IMR-90 (cell line): ENCODE measurements at regions not wholly inside any gene's neighbourhood (a gene's known extent, or its start where the extent isn't known, plus 50 kb on each side); places are given as distances from the start of the nearest gene placed in this dataset.

Experiments
- ATAC-seq: fragments of 200-7000 bp; cut with Tn5 transposase; 2 replicates; pipeline ENCODE4 v1.9.1; 2020; ENCODE audit warnings: low read depth, mild to moderate bottlenecking, moderate library complexity
- BruUV-seq: library from RNA; stranded (reverse); fragments of 400-500 nt; replicated peaks from 2 replicates; lab custom pipeline; 2021; lab: Mats Ljungman, UMichigan
- CTCF ChIA-PET: fragments of 300-600 bp; formaldehyde crosslinking; extraction: SDS; loops from one replicate; lab custom pipeline; 2021; ENCODE audit warnings: antibody characterized with exemption; lab: Yijun Ruan, JAX
- POLR2A ChIA-PET: fragments of 300-600 bp; sonication (Branson Sonifier 250); formaldehyde crosslinking; loops from one replicate; lab custom pipeline; 2022; ENCODE audit warnings: antibody characterized with exemption; ENCODE audit not compliant: unreplicated experiment; lab: Charles Lee
- DNase-seq: peaks from one replicate; pipeline ENCODE4 v3.0.0; 2013
- H2AFZ ChIP-seq: replicated peaks from 2 replicates; pipeline ENCODE3; 2013; ENCODE audit warnings: low read length, mild to moderate bottlenecking; ENCODE audit not compliant: poor library complexity
- H2AK5ac ChIP-seq: 2 replicates; pipeline ENCODE4 v1.6.1; 2013; ENCODE audit warnings: low read depth, low read length, inconsistent platforms
- H2AK9ac ChIP-seq: replicated peaks from 2 replicates; pipeline ENCODE3; 2013; ENCODE audit warnings: mild to moderate bottlenecking, low read depth, low read length, moderate library complexity; ENCODE audit not compliant: poor library complexity
- H2BK120ac ChIP-seq: 2 replicates; pipeline ENCODE4 v1.6.1; 2013; ENCODE audit warnings: low read depth, low read length, inconsistent platforms
- H2BK15ac ChIP-seq: 3 replicates; pipeline ENCODE4 v1.6.1; 2013; ENCODE audit warnings: low read depth, low read length, inconsistent platforms
- H2BK20ac ChIP-seq: 2 replicates; pipeline ENCODE4 v1.6.1; 2013; ENCODE audit warnings: low read depth, mild to moderate bottlenecking, inconsistent platforms, low read length, moderate library complexity
- H2BK5ac ChIP-seq: 2 replicates; pipeline ENCODE4 v1.6.1; 2013; ENCODE audit warnings: mild to moderate bottlenecking, low read depth, low read length, inconsistent platforms; ENCODE audit not compliant: poor library complexity, severe bottlenecking
- H3K14ac ChIP-seq: replicated peaks from 2 replicates; pipeline ENCODE4 v1.6.1; 2013; ENCODE audit warnings: low read depth, low read length, inconsistent platforms
- H3K18ac ChIP-seq: 2 replicates; pipeline ENCODE4 v1.6.1; 2013; ENCODE audit warnings: low read depth, low read length, control low read depth
- H3K23ac ChIP-seq: 2 replicates; pipeline ENCODE4 v1.6.1; 2013; ENCODE audit warnings: low read depth, low read length, inconsistent platforms
- H3K27ac ChIP-seq: 2 replicates; pipeline ENCODE4 v1.5.1; 2013; ENCODE audit warnings: mild to moderate bottlenecking, control low read depth, low read length; ENCODE audit not compliant: insufficient read depth
- H3K27me3 ChIP-seq: 2 replicates; pipeline ENCODE4 v1.6.1; 2013; ENCODE audit warnings: low read length; ENCODE audit not compliant: control insufficient read depth, insufficient read depth
- H3K36me3 ChIP-seq: 2 replicates; pipeline ENCODE4 v1.6.1; 2013; ENCODE audit warnings: low read length, mixed read lengths; ENCODE audit not compliant: control insufficient read depth, insufficient read depth
- H3K4ac ChIP-seq: 2 replicates; pipeline ENCODE4 v1.6.1; 2013; ENCODE audit warnings: low read depth, low read length, inconsistent platforms
- H3K4me1 ChIP-seq: 2 replicates; pipeline ENCODE4 v1.6.1; 2013; ENCODE audit warnings: low read length, mixed read lengths; ENCODE audit not compliant: control insufficient read depth, insufficient read depth
- H3K4me2 ChIP-seq: 2 replicates; pipeline ENCODE4 v1.6.1; 2013; ENCODE audit warnings: low read depth, mild to moderate bottlenecking, control low read depth, low read length, moderate library complexity
- H3K4me3 ChIP-seq: 2 replicates; pipeline ENCODE4 v1.5.1; 2013; ENCODE audit warnings: low read depth, mild to moderate bottlenecking, control low read depth, low read length, moderate library complexity; ENCODE audit not compliant: insufficient read depth
- H3K56ac ChIP-seq: 2 replicates; pipeline ENCODE4 v1.6.1; 2013; ENCODE audit warnings: low read length, inconsistent platforms; ENCODE audit not compliant: insufficient read depth; ENCODE audit errors: extremely low read depth
- H3K79me1 ChIP-seq, 2 experiments: 2 replicates each; pipeline ENCODE4 v1.6.1; 2013; ENCODE audit warnings: low read length in 2 of 2, inconsistent platforms in 1 of 2, low read depth in 1 of 2
- H3K9ac ChIP-seq: 2 replicates; pipeline ENCODE4 v1.6.1; 2013; ENCODE audit warnings: low read depth, low read length, control low read depth
- H3K9me1 ChIP-seq: 2 replicates; pipeline ENCODE4 v1.6.1; 2013; ENCODE audit warnings: low read length, inconsistent platforms; ENCODE audit not compliant: insufficient read depth
- H3K9me3 ChIP-seq: 2 replicates; pipeline ENCODE4 v1.6.1; 2013; ENCODE audit warnings: low read length; ENCODE audit not compliant: control insufficient read depth, insufficient read depth
- H4K20me1 ChIP-seq: 2 replicates; pipeline ENCODE4 v1.6.1; 2013; ENCODE audit warnings: low read length, inconsistent platforms; ENCODE audit not compliant: insufficient read depth
- H4K5ac ChIP-seq: 2 replicates; pipeline ENCODE4 v1.6.1; 2013; ENCODE audit warnings: mild to moderate bottlenecking, low read depth, low read length, control low read depth
- H4K8ac ChIP-seq, 2 experiments: 2 replicates each; pipeline ENCODE4 v1.6.1; 2013; ENCODE audit warnings: low read depth in 2 of 2, low read length in 2 of 2, control low read depth in 1 of 2, inconsistent platforms in 1 of 2
- H4K91ac ChIP-seq: 2 replicates; pipeline ENCODE4 v1.6.1; 2013; ENCODE audit warnings: low read depth, low read length, inconsistent platforms; ENCODE audit not compliant: insufficient read depth
- BHLHE40 ChIP-seq: fragments of 150-350 bp; IDR thresholded peaks from 2 replicates; pipeline ENCODE4 v1.6.1; 2016; ENCODE audit warnings: mild to moderate bottlenecking, low read depth, low read length
- CEBPB ChIP-seq: IDR thresholded peaks from 2 replicates; pipeline ENCODE4 v1.6.1; 2012; ENCODE audit warnings: low read depth, low read length, improper control_type of control experiment
- CHD1 ChIP-seq: IDR thresholded peaks from 2 replicates; pipeline ENCODE4 v1.6.1; 2012; ENCODE audit warnings: low read depth, low read length, improper control_type of control experiment
- CTCF ChIP-seq: conservative IDR thresholded peaks from 2 replicates; pipeline ENCODE4 v1.5.1; 2012; ENCODE audit warnings: mild to moderate bottlenecking, low read depth, low read length, improper control_type of control experiment
- MXI1 ChIP-seq: IDR thresholded peaks from 2 replicates; pipeline ENCODE4 v1.6.1; 2012; ENCODE audit warnings: low read depth, mild to moderate bottlenecking, low read length, moderate library complexity, borderline replicate concordance
- SMC3 ChIP-seq: fragments of 150-350 bp; IDR thresholded peaks from 2 replicates; pipeline ENCODE4 v1.6.1; 2016; ENCODE audit warnings: low read depth, mild to moderate bottlenecking, antibody characterized with exemption, low read length, moderate library complexity
- USF2 ChIP-seq: fragments of 150-350 bp; IDR thresholded peaks from 2 replicates; pipeline ENCODE4 v1.6.1; 2017; ENCODE audit warnings: mild to moderate bottlenecking, antibody characterized with exemption, low read length, low read depth
- WGBS, 2 experiments: methylation state at CpG; one replicate each; pipeline versions ENCODE4 v1.1.5 to v1.1.7; 2013; ENCODE audit warnings: missing lambda C conversion rate in 2 of 2; ENCODE audit not compliant: insufficient read length in 1 of 2; ENCODE audit errors: extremely low coverage in 2 of 2; 5-methylcytosine and 5-hydroxymethylcytosine counted together
- dilution Hi-C: fragments of 300-500 bp; cut with HindIII; formaldehyde crosslinking; loops from one replicate; pipeline ENCODE4 v1.14.3; 2018; ENCODE audit warnings: low sequenced_read_pairs; ENCODE audit not compliant: unreplicated experiment
- in situ Hi-C: fragments of 300-500 bp; cut with MboI; formaldehyde crosslinking; loops from 3 replicates; pipeline ENCODE4 v1.14.3; 2019; ENCODE audit warnings: low sequenced_read_pairs, inconsistent platforms, mixed read lengths
- intact Hi-C: fragments of 100-400 bp; cut with micrococcal nuclease; formaldehyde crosslinking; loops from 2 replicates; pipeline ENCODE4 v1.10.0; 2022

- H2BK20ac ChIP-seq, result no peak overlapping the region
- no peak for ATAC-seq
- BruUV-seq, result no TSS peak
- in situ Hi-C loops, result no loop called here
- H2BK5ac ChIP-seq, result no peak overlapping the region
- no peak overlapping the region for H2AK9ac ChIP-seq
- TF ChIP-seq CTCF (no peak), BHLHE40 (no peak), CHD1 (no peak), USF2 (no peak), SMC3 (no peak), MXI1 (no peak), CEBPB (no peak)
- no peak overlapping the region for H3K4me3 ChIP-seq
- ChIA-PET CTCF (no interaction called here), POLR2A (no interaction called here)
- no peak overlapping the region for H3K4ac ChIP-seq
- no peak overlapping the region for H4K5ac ChIP-seq
- no peak overlapping the region for H3K14ac ChIP-seq
- intact Hi-C loops, result no loop called here
- DNase-seq, result no peak
- H3K4me2 ChIP-seq, result no peak overlapping the region
- H3K9ac ChIP-seq, result no peak overlapping the region
- no peaks in the 10 kb centered on the region for H3K9me1 ChIP-seq
- no peaks in the 10 kb centered on the region for H3K4me1 ChIP-seq
- H3K56ac ChIP-seq, result no peak overlapping the region
- no peak overlapping the region for H2AFZ ChIP-seq
- no CpG with 5 or more reads among the region's 4 CpGs for WGBS, 2 experiments
- no peak overlapping the region for H3K27ac ChIP-seq
- H2BK15ac ChIP-seq, result no peak overlapping the region
- no peaks in the 10 kb centered on the region for H3K79me1 ChIP-seq
- H3K27me3 ChIP-seq, result peaks cover 11% of the 10 kb centered on the region
- dilution Hi-C loops, result no loop called here
- H3K36me3 ChIP-seq, result no peaks in the 10 kb centered on the region
- no peak overlapping the region for H2AK5ac ChIP-seq
- no peaks in the 10 kb centered on the region for H4K20me1 ChIP-seq
- H3K9me3 ChIP-seq, result peaks cover 2% of the 10 kb centered on the region; the same call in 1 of the 2 replicates
- no peak overlapping the region for H4K91ac ChIP-seq
- no peak overlapping the region for H2BK120ac ChIP-seq
- no peak overlapping the region for H3K23ac ChIP-seq
- H4K8ac ChIP-seq, result no peak overlapping the region
- H3K18ac ChIP-seq, result no peak overlapping the region
Measured at GRCh38 chr6:2562721-2563451, 187.8 kb downstream of the MYLK4 start.
